ENCODE measurements at regions not wholly inside any gene's neighbourhood (a gene's known extent, or its start where the extent isn't known, plus 50 kb on each side); places are given as distances from the start of the nearest gene placed in this dataset.

- H3K27me3 ChIP-seq (replicated peaks; ENCODE audit: insufficient read depth, low read depth, low read length, poor library complexity) = peaks cover 20% of the 10 kb centered on the region
- POLR2A ChIA-PET (ENCODE audit: low non-redundant PET) = no interaction called here
- H3K9me3 ChIP-seq (ENCODE audit: low read depth, low read length, poor library complexity, severe bottlenecking) = no peaks in the 10 kb centered on the region
- H3K27ac ChIP-seq (ENCODE audit: low read depth, low read length, poor library complexity, severe bottlenecking) = no peak overlapping the region
- CTCF ChIA-PET = no interaction called here
- no TSS peak for BruUV-seq (replicated peaks)
- no peak overlapping the region for H3K4me3 ChIP-seq (ENCODE audit: low read depth, low read length, poor library complexity, severe bottlenecking)
- DNase-seq (ENCODE audit: low spot score) = no peak
- intact Hi-C loops (cut with micrococcal nuclease; ENCODE audit: unreplicated experiment) = no loop called here
- H3K36me3 ChIP-seq (ENCODE audit: insufficient read depth, low read length, poor library complexity, severe bottlenecking) = no peaks in the 10 kb centered on the region
- H3K4me1 ChIP-seq (ENCODE audit: insufficient read depth, low read length, poor library complexity, severe bottlenecking) = no peaks in the 10 kb centered on the region
- TF ChIP-seq CTCF (conservative IDR thresholded peaks at IDR 0.05; ENCODE audit: low read depth, low read length) (no peak), EZH2 (IDR thresholded peaks at IDR 0.05; ENCODE audit: borderline replicate concordance, low read depth, low read length, poor library complexity, severe bottlenecking) (no peak)
These were observed 53.5 kb upstream of the DBX1 start for GRCh38 chr11:20213790-20214189.

- Histone ChIP-seq H3K27ac (ENCODE audit: low read depth, low read length, poor library complexity, severe bottlenecking) (no peak overlapping the region), H3K4me1 (ENCODE audit: insufficient read depth, low read length, poor library complexity, severe bottlenecking) (no peaks in the 10 kb centered on the region), H3K9me3 (ENCODE audit: low read depth, low read length, poor library complexity, severe bottlenecking) (no peaks in the 10 kb centered on the region), H3K27me3 (replicated peaks; ENCODE audit: insufficient read depth, low read depth, low read length, poor library complexity) (peaks cover 41% of the 10 kb centered on the region), H3K36me3 (ENCODE audit: insufficient read depth, low read length, poor library complexity, severe bottlenecking) (no peaks in the 10 kb centered on the region), H3K4me3 (ENCODE audit: low read depth, low read length, poor library complexity, severe bottlenecking) (no peak overlapping the region)
- ChIA-PET POLR2A (ENCODE audit: low non-redundant PET) (no interaction called here), CTCF (no interaction called here)
- intact Hi-C loops (cut with micrococcal nuclease; ENCODE audit: unreplicated experiment) = no loop called here
- no peak for DNase-seq (ENCODE audit: low spot score)
- TF ChIP-seq CTCF (conservative IDR thresholded peaks at IDR 0.05; ENCODE audit: low read depth, low read length) (no peak), EZH2 (IDR thresholded peaks at IDR 0.05; ENCODE audit: borderline replicate concordance, low read depth, low read length, poor library complexity, severe bottlenecking) (no peak)
- no TSS peak for BruUV-seq (replicated peaks)
These were observed 51.4 kb upstream of the DBX1 start for GRCh38 chr11:20211691-20212090.
